Thyroid gland (tissue), 4 donors: ENCODE measurements at regions not wholly inside any gene's neighbourhood (a gene's known extent, or its start where the extent isn't known, plus 50 kb on each side); places are given as distances from the start of the nearest gene placed in this dataset.

Experiments used
- POLR2A ChIP-seq, 2 donors: fragments of 450-650 bp; IDR thresholded peaks; one replicate each; pipeline ENCODE4 v1.6.1; 2017; ENCODE audit warnings: antibody characterized with exemption in 2 of 2, mild to moderate bottlenecking in 2 of 2, moderate library complexity in 1 of 2
- TF ChIP-seq, protein P1 (sequence below), 6 experiments: fragments of 200-600 bp in 3 of 6; fragments of 450-650 bp in 3 of 6; sonication (generic) in 3 of 6; IDR thresholded peaks; one replicate each; pipeline ENCODE4 v1.5.1; 2016 to 2019; ENCODE audit warnings: antibody characterized with exemption in 6 of 6, mild to moderate bottlenecking in 2 of 6, inconsistent platforms in 1 of 6, moderate library complexity in 1 of 6

DNA sequence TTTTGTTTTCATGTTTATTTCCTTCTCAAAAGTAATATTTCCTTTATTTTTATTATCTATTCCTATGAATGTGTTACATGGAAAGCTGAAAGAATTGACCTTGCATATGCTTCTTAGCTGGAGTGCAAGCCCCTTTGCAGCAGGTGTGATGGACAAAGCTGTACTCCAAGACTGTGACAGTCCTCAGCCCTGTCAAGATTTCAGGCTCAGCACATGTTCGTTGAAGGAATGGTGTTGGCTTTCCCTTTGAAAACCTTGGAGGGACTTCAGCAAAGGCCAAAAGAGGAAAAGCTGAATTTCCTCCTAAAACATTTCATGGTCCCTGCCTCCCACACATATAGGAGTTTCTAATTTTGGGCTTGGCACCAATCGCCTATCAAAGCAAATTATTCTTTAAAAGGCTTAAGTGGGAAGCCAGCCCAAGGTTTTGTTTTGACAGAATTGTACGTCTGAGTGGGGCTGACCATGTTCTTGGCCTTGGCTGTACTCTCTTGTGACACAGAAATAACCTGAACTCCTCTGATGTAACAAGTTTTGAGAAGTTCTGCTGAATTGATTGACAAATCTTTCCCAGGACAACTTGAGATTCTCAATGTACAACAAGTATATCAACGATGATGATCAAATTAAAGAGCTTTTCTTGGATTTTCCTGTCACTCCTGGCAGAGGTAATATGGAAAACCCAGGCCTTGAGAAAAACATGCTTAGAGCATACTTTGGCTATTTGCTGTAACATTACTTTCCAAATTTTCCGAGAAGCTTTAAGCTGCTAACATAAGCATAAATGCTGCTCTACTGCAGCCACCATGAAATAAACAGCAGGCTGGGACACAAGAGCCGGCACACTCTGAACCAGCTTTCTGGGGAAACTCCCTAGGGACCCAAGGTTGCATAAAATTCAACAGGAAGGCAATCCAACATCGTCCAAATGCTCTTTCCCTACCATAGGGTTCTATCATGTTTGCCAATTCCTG lies 135.7 kb upstream of the ZNF648 start:
- TF ChIP-seq, protein P1, sequence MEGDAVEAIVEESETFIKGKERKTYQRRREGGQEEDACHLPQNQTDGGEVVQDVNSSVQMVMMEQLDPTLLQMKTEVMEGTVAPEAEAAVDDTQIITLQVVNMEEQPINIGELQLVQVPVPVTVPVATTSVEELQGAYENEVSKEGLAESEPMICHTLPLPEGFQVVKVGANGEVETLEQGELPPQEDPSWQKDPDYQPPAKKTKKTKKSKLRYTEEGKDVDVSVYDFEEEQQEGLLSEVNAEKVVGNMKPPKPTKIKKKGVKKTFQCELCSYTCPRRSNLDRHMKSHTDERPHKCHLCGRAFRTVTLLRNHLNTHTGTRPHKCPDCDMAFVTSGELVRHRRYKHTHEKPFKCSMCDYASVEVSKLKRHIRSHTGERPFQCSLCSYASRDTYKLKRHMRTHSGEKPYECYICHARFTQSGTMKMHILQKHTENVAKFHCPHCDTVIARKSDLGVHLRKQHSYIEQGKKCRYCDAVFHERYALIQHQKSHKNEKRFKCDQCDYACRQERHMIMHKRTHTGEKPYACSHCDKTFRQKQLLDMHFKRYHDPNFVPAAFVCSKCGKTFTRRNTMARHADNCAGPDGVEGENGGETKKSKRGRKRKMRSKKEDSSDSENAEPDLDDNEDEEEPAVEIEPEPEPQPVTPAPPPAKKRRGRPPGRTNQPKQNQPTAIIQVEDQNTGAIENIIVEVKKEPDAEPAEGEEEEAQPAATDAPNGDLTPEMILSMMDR (IDR thresholded peaks at IDR 0.05), result no peak
- peak in 1 of 2 donors; percentile 41 for TF ChIP-seq POLR2A (IDR thresholded peaks at IDR 0.05)
